ENCODE measurements at regions not wholly inside any gene's neighbourhood (a gene's known extent, or its start where the extent isn't known, plus 50 kb on each side); places are given as distances from the start of the nearest gene placed in this dataset.

- no peak for TF ChIP-seq CTCF (IDR thresholded peaks at IDR 0.05; ENCODE audit: low read depth, low read length)
- Histone ChIP-seq H3K36me3 (no peaks in the 10 kb centered on the region), H3K4me3 (no peak overlapping the region), H3K27ac (no peak overlapping the region), H3K27me3 (no peaks in the 10 kb centered on the region), H3K9me3 (ENCODE audit: low read depth) (no peaks in the 10 kb centered on the region), H3K4me1 (ENCODE audit: low read depth) (peaks cover 13% of the 10 kb centered on the region)
- no peak for DNase-seq (ENCODE audit: low read depth in 1 of 2, low spot score in 1 of 2)
Observed at GRCh38 chr15:47362118-47362905, 355.0 kb upstream of the SEMA6D start.

DNA sequence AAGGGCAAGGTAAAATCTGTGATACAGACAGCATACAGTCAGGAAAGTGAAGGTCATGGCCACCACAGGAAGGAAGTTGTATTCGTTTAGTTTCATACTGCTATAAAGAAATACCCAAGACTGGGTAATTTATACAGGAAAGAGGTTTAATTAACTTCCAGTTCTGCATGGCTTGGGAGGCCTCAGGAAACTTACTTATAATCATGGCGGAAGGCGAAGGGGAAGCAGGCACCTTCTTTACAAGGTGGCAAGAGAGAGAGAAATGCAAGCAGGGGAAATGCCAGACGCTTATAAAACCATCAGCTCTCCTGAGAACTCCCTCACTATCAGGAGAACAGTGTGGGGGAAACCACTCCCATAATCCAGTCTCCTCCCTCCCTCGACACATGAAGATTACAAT lies 353.7 kb upstream of the SEMA6D start:
- no peak for DNase-seq (ENCODE audit: low read depth in 1 of 2, low spot score in 1 of 2)
- H3K27ac ChIP-seq, result no peak overlapping the region
- no peaks in the 10 kb centered on the region for H3K36me3 ChIP-seq
- H3K4me1 ChIP-seq (ENCODE audit: low read depth), result peaks cover 13% of the 10 kb centered on the region
- H3K9me3 ChIP-seq (ENCODE audit: low read depth), result no peaks in the 10 kb centered on the region
- H3K4me3 ChIP-seq, result no peak overlapping the region
- no peaks in the 10 kb centered on the region for H3K27me3 ChIP-seq
- TF ChIP-seq CTCF (IDR thresholded peaks at IDR 0.05; ENCODE audit: low read depth, low read length), result no peak

GRCh38 chr15:47364230-47365141 lies 352.8 kb upstream of the SEMA6D start:
- Histone ChIP-seq H3K4me1 (ENCODE audit: low read depth) (peaks cover 13% of the 10 kb centered on the region), H3K9me3 (ENCODE audit: low read depth) (no peaks in the 10 kb centered on the region), H3K36me3 (no peaks in the 10 kb centered on the region), H3K4me3 (no peak overlapping the region), H3K27me3 (no peaks in the 10 kb centered on the region), H3K27ac (peak overlapping the region; percentile 31)
- DNase-seq (ENCODE audit: low read depth in 1 of 2, low spot score in 1 of 2), result no peak
- TF ChIP-seq CTCF (IDR thresholded peaks at IDR 0.05; ENCODE audit: low read depth, low read length), result no peak

DNA sequence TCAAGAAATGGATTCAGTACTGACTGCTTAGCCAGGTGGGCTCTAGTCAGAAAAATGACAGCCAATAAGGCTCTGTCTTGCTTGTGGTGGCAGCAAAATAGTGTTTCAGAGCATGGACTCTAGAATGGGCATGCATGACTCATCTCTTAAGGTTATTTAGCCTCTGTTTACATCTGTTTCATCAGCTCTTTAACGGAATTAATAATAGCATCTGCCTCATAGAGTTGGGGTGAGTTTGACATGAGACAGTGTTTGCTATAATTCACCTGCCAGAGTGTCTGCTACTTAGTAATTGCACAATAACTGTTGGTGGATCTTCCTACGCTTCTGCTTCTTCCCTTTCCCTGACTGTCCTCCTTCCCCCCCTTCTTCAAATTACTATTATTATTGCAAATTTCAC lies 350.4 kb upstream of the SEMA6D start:
- Histone ChIP-seq H3K4me1 (ENCODE audit: low read depth) (peaks cover 9% of the 10 kb centered on the region), H3K4me3 (no peak overlapping the region), H3K27ac (no peak overlapping the region), H3K36me3 (no peaks in the 10 kb centered on the region), H3K9me3 (ENCODE audit: low read depth) (no peaks in the 10 kb centered on the region), H3K27me3 (no peaks in the 10 kb centered on the region)
- TF ChIP-seq CTCF (IDR thresholded peaks at IDR 0.05; ENCODE audit: low read depth, low read length), result no peak
- DNase-seq (ENCODE audit: low read depth in 1 of 2, low spot score in 1 of 2), result no peak

DNA sequence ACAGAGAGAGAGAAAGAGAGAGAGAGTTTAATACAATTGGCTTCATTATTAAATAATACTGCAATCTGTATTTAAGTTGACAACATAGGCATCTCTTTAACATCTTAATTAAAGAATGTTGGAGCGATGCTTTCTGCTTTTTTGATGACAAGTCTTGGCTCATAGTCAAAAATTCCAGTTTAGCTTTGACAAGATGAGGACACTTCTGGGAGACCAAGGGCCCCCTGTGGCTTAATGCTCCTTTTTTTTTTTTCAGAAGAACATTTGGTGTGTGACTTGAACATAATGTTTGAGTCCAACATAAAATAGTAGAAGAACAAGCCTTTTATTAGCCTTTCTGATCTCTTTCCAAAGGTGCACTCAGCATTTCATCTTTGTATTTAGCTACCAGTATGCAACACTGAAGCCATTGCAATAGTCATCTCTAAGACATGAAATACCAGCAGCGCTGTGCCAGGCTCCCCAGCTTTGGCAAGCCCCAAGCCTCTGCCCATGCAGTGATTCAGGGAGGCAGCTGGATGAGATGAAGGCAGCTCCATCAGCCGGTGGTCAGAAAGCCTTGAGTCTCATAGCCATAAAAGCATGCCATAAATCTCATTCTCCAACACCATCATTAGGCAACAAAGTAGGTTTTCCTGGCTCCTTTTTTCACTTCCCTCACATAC lies 349.4 kb upstream of the SEMA6D start:
- H3K27ac ChIP-seq, result no peak overlapping the region
- no peaks in the 10 kb centered on the region for H3K27me3 ChIP-seq
- no peak for TF ChIP-seq CTCF (IDR thresholded peaks at IDR 0.05; ENCODE audit: low read depth, low read length)
- H3K9me3 ChIP-seq (ENCODE audit: low read depth), result no peaks in the 10 kb centered on the region
- DNase-seq (ENCODE audit: low read depth in 1 of 2, low spot score in 1 of 2), result no peak
- no peaks in the 10 kb centered on the region for H3K36me3 ChIP-seq
- peaks cover 11% of the 10 kb centered on the region for H3K4me1 ChIP-seq (ENCODE audit: low read depth)
- no peak overlapping the region for H3K4me3 ChIP-seq
